ENCODE measurements at regions not wholly inside any gene's neighbourhood (a gene's known extent, or its start where the extent isn't known, plus 50 kb on each side); places are given as distances from the start of the nearest gene placed in this dataset.
"Not testable (repeated sequence)": the region's sequence is repeated elsewhere in the genome, so short reads cannot be mapped to it uniquely, and the experiment has no call there.

DNA sequence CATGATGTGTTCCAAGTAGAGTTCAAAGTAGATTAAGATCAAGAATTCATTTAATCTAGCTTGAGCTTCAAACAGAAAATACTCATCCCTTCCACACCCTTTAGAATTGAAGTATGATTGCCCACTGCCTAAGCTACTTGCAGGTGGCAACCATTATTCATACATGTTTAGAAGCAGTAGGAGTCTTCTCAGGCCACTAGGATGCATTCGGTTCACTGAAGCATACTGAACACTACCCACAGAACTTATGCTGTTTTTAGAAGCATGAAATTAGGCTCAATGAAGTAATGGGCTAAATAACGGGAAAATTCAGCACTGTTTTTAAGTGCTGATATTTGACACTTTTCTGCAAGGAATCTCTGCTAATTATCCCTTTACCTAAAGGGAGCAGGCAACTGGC, 263.4 kb downstream of the DEPDC1B start:
- ATAC-seq: no peak
- POLR2A ChIA-PET: no interaction called here
- Histone ChIP-seq H3K36me3 (ENCODE audit: control insufficient read depth in 2 of 3, insufficient read depth in 3 of 3, low read length in 3 of 3) (no peaks in the 10 kb centered on the region), H3K27me3 (ENCODE audit: control insufficient read depth in 2 of 2, insufficient read depth in 2 of 2, low read length in 2 of 2) (no peaks in the 10 kb centered on the region), H3K4me3 (ENCODE audit: low read length) (no peak overlapping the region), H3K4me1 (ENCODE audit: control insufficient read depth in 2 of 2, insufficient read depth in 2 of 2, low read length in 2 of 2) (no peaks in the 10 kb centered on the region), H3K9me3 (ENCODE audit: control insufficient read depth in 2 of 3, low read length in 3 of 3) (no peaks in the 10 kb centered on the region), H3K27ac (ENCODE audit: low read depth, low read length) (no peak overlapping the region)
- Mint-ChIP-seq H3K27ac (no peak overlapping the region), H3K36me3 (peaks cover 0 to 5% (median 0%) of the 10 kb centered on the region in 5 donors), H3K9me3 (peaks cover 0 to 15% (median 4%) of the 10 kb centered on the region in 11 donors), H3K4me3 (no peak overlapping the region), H3K27me3 (peaks cover 0 to 7% (median 0%) of the 10 kb centered on the region in 5 donors), H3K4me1 (no peaks in the 10 kb centered on the region)
- intact Hi-C loops (cut with micrococcal nuclease): no loop called here
- no peak for DNase-seq
- CTCF ChIA-PET: no interaction called here

DNA sequence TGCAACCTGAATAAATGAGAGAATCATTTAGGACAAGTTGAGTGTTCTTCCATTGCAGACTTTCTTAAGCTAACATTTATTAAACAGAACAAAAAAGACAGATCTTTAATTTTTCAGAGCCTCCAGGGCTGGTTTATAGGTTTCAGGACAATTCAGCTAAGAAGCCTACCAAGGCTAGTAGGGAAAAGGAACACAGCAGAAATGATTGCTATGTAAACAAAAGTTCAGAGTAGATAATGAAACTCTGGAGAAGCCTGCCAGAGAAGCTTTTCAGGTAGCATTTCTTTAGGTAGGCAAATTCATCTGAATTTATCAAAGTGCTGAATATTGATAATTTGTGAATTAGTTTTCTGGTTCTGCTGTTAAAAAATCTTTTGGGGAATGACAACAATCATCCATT, 264.2 kb downstream of the DEPDC1B start:
- Histone ChIP-seq H3K4me1 (ENCODE audit: control insufficient read depth in 2 of 2, insufficient read depth in 2 of 2, low read length in 2 of 2) (no peaks in the 10 kb centered on the region), H3K4me3 (ENCODE audit: low read length) (no peak overlapping the region), H3K36me3 (ENCODE audit: control insufficient read depth in 2 of 3, insufficient read depth in 3 of 3, low read length in 3 of 3) (no peaks in the 10 kb centered on the region), H3K27ac (ENCODE audit: low read depth, low read length) (no peak overlapping the region), H3K27me3 (ENCODE audit: control insufficient read depth in 2 of 2, insufficient read depth in 2 of 2, low read length in 2 of 2) (no peaks in the 10 kb centered on the region), H3K9me3 (ENCODE audit: control insufficient read depth in 2 of 3, low read length in 3 of 3) (no peaks in the 10 kb centered on the region)
- Mint-ChIP-seq H3K4me1 (no peaks in the 10 kb centered on the region), H3K27me3 (peaks cover 0 to 7% (median 0%) of the 10 kb centered on the region in 5 donors), H3K27ac (no peak overlapping the region), H3K4me3 (no peak overlapping the region), H3K9me3 (peaks cover 0 to 15% (median 4%) of the 10 kb centered on the region in 11 donors), H3K36me3 (peaks cover 0 to 5% (median 0%) of the 10 kb centered on the region in 5 donors)
- ChIA-PET POLR2A (no interaction called here), CTCF (interaction anchor here (0.7 kb wide), 1 partner anchor 19 kb away, joined by 3 read pairs; no protein-coding TSS in a partner anchor)
- ATAC-seq: no peak
- no peak for DNase-seq
- intact Hi-C loops (cut with micrococcal nuclease): no loop called here

DNA sequence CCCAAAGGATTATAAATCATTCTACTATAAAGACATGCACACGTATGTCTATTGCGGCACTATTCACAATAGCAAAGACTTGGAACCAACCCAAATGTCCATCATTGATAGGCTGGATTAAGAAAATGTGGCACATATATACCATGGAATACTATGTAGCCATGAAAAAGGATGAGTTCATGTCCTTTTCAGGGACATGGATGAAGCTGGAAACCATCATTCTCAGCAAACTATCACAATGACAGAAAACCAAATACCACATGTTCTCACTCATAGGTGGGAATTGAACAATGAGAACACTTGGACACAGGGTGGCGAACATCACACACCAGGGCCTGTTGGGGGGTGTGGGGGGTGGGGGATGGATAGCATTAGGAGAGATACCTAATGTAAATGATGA, 273.8 kb downstream of the DEPDC1B start:
- H3K4me3 Mint-ChIP-seq; DNase-seq; H3K27ac Mint-ChIP-seq; H3K27me3 Mint-ChIP-seq; H3K27me3 ChIP-seq (ENCODE audit: control insufficient read depth in 2 of 2, insufficient read depth in 2 of 2, low read length in 2 of 2); intact Hi-C loops (cut with micrococcal nuclease); H3K27ac ChIP-seq (ENCODE audit: low read depth, low read length); H3K36me3 ChIP-seq (ENCODE audit: control insufficient read depth in 2 of 3, insufficient read depth in 3 of 3, low read length in 3 of 3); H3K36me3 Mint-ChIP-seq; H3K4me1 ChIP-seq (ENCODE audit: control insufficient read depth in 2 of 2, insufficient read depth in 2 of 2, low read length in 2 of 2); H3K4me3 ChIP-seq (ENCODE audit: low read length); POLR2A ChIA-PET; H3K4me1 Mint-ChIP-seq; H3K9me3 ChIP-seq (ENCODE audit: control insufficient read depth in 2 of 3, low read length in 3 of 3); ATAC-seq; CTCF ChIA-PET: not testable (repeated sequence)
- H3K9me3 Mint-ChIP-seq: peaks cover 0 to 22% (median 9%) of the 10 kb centered on the region in 11 donors

DNA sequence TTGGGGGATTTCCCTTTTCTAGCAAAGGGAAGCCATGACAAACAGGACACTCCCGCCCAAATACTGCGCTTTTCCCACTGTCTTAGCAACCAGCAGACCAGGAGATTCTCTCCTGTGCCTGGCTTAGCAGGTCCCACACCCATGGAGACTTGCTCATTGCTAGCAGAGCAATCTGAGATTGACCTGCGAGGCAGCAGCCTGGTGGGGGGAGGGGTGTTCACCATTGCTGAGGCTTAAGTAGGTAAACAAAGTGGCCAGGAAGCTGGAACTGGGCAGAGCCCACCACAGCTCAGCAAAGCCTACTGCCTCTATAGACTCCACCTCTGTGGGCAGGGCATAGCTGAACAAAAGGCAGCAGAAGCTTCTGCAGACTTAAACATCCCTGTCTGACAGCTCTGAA, 279.2 kb downstream of the DEPDC1B start:
- Mint-ChIP-seq H3K27me3 (peaks cover 0 to 17% (median 0%) of the 10 kb centered on the region in 5 donors), H3K9me3 (peaks cover 3 to 30% (median 9%) of the 10 kb centered on the region in 11 donors)
- DNase-seq; H3K4me3 Mint-ChIP-seq; H3K4me1 Mint-ChIP-seq; H3K27ac Mint-ChIP-seq; H3K4me1 ChIP-seq (ENCODE audit: control insufficient read depth in 2 of 2, insufficient read depth in 2 of 2, low read length in 2 of 2); H3K27me3 ChIP-seq (ENCODE audit: control insufficient read depth in 2 of 2, insufficient read depth in 2 of 2, low read length in 2 of 2); H3K9me3 ChIP-seq (ENCODE audit: control insufficient read depth in 2 of 3, low read length in 3 of 3); CTCF ChIA-PET; intact Hi-C loops (cut with micrococcal nuclease); H3K27ac ChIP-seq (ENCODE audit: low read depth, low read length); ATAC-seq; H3K36me3 Mint-ChIP-seq; H3K4me3 ChIP-seq (ENCODE audit: low read length); POLR2A ChIA-PET; H3K36me3 ChIP-seq (ENCODE audit: control insufficient read depth in 2 of 3, insufficient read depth in 3 of 3, low read length in 3 of 3): not testable (repeated sequence)

DNA sequence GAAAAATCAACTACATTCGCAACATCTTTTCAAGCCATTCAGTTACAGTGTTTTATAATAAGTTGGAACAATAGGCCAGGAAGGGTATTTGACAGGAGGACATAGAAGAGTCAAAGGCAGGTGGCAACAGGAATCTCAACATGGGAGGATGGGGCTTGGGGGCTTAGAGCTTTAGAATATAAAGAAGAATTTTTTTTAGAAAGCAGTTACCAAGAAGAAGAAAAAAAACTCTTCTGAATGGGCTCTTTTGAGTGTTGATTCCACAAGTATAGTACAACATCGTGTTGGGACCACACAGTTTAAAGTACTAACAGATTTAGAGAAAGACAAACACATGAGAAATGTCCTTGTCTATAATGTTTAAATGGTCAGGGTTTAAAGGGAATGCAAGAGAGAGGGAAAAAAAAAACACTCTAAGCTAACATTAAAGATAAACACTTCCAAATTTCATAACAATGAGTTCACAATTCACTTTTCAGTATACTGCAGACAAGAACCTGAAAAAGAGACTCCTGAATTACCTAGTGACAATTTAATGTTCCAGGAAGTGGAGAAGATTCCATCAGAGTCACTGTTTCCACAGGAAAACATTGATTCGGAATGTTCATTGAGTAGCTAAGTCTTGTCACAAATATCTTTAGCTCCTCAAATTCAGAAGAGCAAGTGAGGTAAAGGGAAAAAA, 282.3 kb downstream of the DEPDC1B start:
- Histone ChIP-seq H3K27me3 (ENCODE audit: control insufficient read depth in 2 of 2, insufficient read depth in 2 of 2, low read length in 2 of 2) (no peaks in the 10 kb centered on the region), H3K36me3 (ENCODE audit: control insufficient read depth in 2 of 3, insufficient read depth in 3 of 3, low read length in 3 of 3) (no peaks in the 10 kb centered on the region), H3K9me3 (ENCODE audit: control insufficient read depth in 2 of 3, low read length in 3 of 3) (no peaks in the 10 kb centered on the region), H3K4me1 (ENCODE audit: control insufficient read depth in 2 of 2, insufficient read depth in 2 of 2, low read length in 2 of 2) (no peaks in the 10 kb centered on the region), H3K27ac (ENCODE audit: low read depth, low read length) (no peak overlapping the region), H3K4me3 (ENCODE audit: low read length) (no peak overlapping the region)
- CTCF ChIA-PET: no interaction called here
- H3K4me1 Mint-ChIP-seq: peaks cover 0 to 5% (median 0%) of the 10 kb centered on the region in 7 donors
- no peak overlapping the region for H3K4me3 Mint-ChIP-seq
- no peak overlapping the region for H3K27ac Mint-ChIP-seq
- intact Hi-C loops (cut with micrococcal nuclease): no loop called here
- peaks cover 0 to 17% (median 0%) of the 10 kb centered on the region in 5 donors for H3K27me3 Mint-ChIP-seq
- H3K36me3 Mint-ChIP-seq: peaks cover 0 to 4% (median 0%) of the 10 kb centered on the region in 5 donors
- H3K9me3 Mint-ChIP-seq: peaks cover 1 to 24% (median 5%) of the 10 kb centered on the region in 11 donors
- ATAC-seq: no peak
- DNase-seq: no peak
- POLR2A ChIA-PET: no interaction called here

DNA sequence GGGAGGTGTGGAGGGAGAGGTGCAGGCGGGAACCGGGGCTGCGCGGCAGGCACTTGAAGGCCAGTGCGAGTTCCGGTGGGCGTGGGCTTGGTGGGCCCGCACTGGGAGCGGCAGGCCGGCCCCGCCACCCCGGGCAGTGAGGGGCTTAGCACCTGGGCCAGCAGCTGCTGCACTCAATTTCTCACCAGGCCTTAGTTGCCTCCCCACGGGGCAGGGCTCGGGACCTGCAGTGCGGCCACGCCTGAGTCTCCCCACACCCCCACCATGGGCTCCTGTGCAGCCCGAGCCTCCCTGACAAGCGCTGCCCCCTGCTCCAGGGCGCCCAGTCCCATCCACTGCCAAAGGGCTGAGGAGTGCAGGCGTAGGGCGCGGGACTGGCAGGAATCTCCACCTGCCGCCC, 284.5 kb downstream of the DEPDC1B start:
- peaks cover 0 to 19% (median 5%) of the 10 kb centered on the region in 11 donors for H3K9me3 Mint-ChIP-seq
- peaks cover 0 to 4% (median 0%) of the 10 kb centered on the region in 5 donors for H3K36me3 Mint-ChIP-seq
- no peaks in the 10 kb centered on the region for H3K27me3 ChIP-seq (ENCODE audit: control insufficient read depth in 2 of 2, insufficient read depth in 2 of 2, low read length in 2 of 2)
- no peak overlapping the region for H3K4me3 ChIP-seq (ENCODE audit: low read length)
- ChIA-PET POLR2A (no interaction called here), CTCF (no interaction called here)
- peaks cover 0 to 15% (median 0%) of the 10 kb centered on the region in 5 donors for H3K27me3 Mint-ChIP-seq
- intact Hi-C loops (cut with micrococcal nuclease): no loop called here
- H3K4me1 Mint-ChIP-seq: peaks cover 0 to 5% (median 0%) of the 10 kb centered on the region in 7 donors
- no peaks in the 10 kb centered on the region for H3K9me3 ChIP-seq (ENCODE audit: control insufficient read depth in 2 of 3, low read length in 3 of 3)
- no peaks in the 10 kb centered on the region for H3K36me3 ChIP-seq (ENCODE audit: control insufficient read depth in 2 of 3, insufficient read depth in 3 of 3, low read length in 3 of 3)
- H3K27ac Mint-ChIP-seq: no peak overlapping the region
- H3K4me3 Mint-ChIP-seq: no peak overlapping the region
- H3K27ac ChIP-seq (ENCODE audit: low read depth, low read length): no peak overlapping the region
- ATAC-seq (no peak), DNase-seq (no peak)
- H3K4me1 ChIP-seq (ENCODE audit: control insufficient read depth in 2 of 2, insufficient read depth in 2 of 2, low read length in 2 of 2): no peaks in the 10 kb centered on the region

DNA sequence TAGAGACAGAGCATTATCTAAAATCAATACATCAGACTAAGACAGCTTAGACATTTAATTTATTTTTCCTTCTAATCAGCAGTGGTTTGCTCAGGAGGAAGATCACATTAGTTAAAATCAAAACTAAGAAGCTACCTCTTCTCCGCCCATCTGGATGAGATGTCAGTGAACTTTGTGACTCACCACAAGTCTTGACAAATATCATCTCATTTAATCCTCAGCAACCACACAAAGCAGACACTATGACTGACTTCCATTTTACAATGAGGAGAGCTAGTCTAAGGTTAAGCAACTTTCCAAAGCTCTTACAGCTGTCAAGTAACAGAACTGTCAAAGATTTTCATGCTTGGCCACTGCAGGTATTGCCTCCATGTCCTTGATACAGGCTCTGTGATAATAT, 289.5 kb downstream of the DEPDC1B start:
- Histone ChIP-seq H3K4me1 (ENCODE audit: control insufficient read depth in 2 of 2, insufficient read depth in 2 of 2, low read length in 2 of 2) (no peaks in the 10 kb centered on the region), H3K4me3 (ENCODE audit: low read length) (no peak overlapping the region), H3K27ac (ENCODE audit: low read depth, low read length) (no peak overlapping the region), H3K27me3 (ENCODE audit: control insufficient read depth in 2 of 2, insufficient read depth in 2 of 2, low read length in 2 of 2) (no peaks in the 10 kb centered on the region), H3K9me3 (ENCODE audit: control insufficient read depth in 2 of 3, low read length in 3 of 3) (no peaks in the 10 kb centered on the region), H3K36me3 (ENCODE audit: control insufficient read depth in 2 of 3, insufficient read depth in 3 of 3, low read length in 3 of 3) (no peaks in the 10 kb centered on the region)
- ChIA-PET POLR2A (no interaction called here), CTCF (no interaction called here)
- no peak for DNase-seq
- intact Hi-C loops (cut with micrococcal nuclease): no loop called here
- H3K27me3 Mint-ChIP-seq: no peaks in the 10 kb centered on the region
- ATAC-seq: no peak
- peaks cover 0 to 9% (median 0%) of the 10 kb centered on the region in 11 donors for H3K9me3 Mint-ChIP-seq
- H3K36me3 Mint-ChIP-seq: peaks cover 0 to 4% (median 0%) of the 10 kb centered on the region in 5 donors
- H3K4me3 Mint-ChIP-seq: no peak overlapping the region
- H3K4me1 Mint-ChIP-seq: no peaks in the 10 kb centered on the region
- no peak overlapping the region for H3K27ac Mint-ChIP-seq
